Endothelial cell of umbilical vein (primary cell): ENCODE measurements at regions not wholly inside any gene's neighbourhood (a gene's known extent, or its start where the extent isn't known, plus 50 kb on each side); places are given as distances from the start of the nearest gene placed in this dataset.

ENCODE experiments used
- BruUV-seq: library from RNA; stranded (reverse); fragments of 400-500 nt; replicated peaks from 2 replicates; lab custom pipeline; 2021; lab: Mats Ljungman, UMichigan
- CTCF ChIA-PET: fragments of 300-600, 350-600 bp; sonication (Branson Sonifier 250); formaldehyde crosslinking; loops from one replicate; lab custom pipeline; 2021; ENCODE audit warnings: antibody characterized with exemption, inconsistent platforms; lab: Charles Lee
- POLR2A ChIA-PET: fragments of 300-600, 350-600 bp; sonication (Branson Sonifier 250); formaldehyde crosslinking; loops from one replicate; lab custom pipeline; 2021; ENCODE audit warnings: antibody characterized with exemption, inconsistent platforms; lab: Charles Lee
- DNase-seq: peaks from one replicate; pipeline ENCODE4 v3.0.0-alpha.2; 2011; ENCODE audit warnings: low read depth, low spot score
- FAIRE-seq: peaks from 2 replicates; lab custom pipeline; 2011; peaks lifted over from hg19 to GRCh38; lab: Jason Lieb, UNC
- H2AFZ ChIP-seq: 2 replicates; pipeline ENCODE4 v1.6.0; 2012; ENCODE audit warnings: low read depth, low read length, control low read depth, inconsistent platforms
- H3K27ac ChIP-seq: 2 replicates; pipeline ENCODE4 v1.5.1; 2011; ENCODE audit warnings: low read depth, mild to moderate bottlenecking, control low read depth, low read length, moderate library complexity; ENCODE audit not compliant: insufficient read depth
- H3K27me3 ChIP-seq, 2 experiments: 2 replicates each; pipeline versions ENCODE4 v1.6.0 to v1.6.1; 2011; ENCODE audit warnings: low read length in 2 of 2, mixed read lengths in 1 of 2; ENCODE audit not compliant: control insufficient read depth in 2 of 2, insufficient read depth in 2 of 2
- H3K36me3 ChIP-seq, 2 experiments: 2 replicates in 1 of 2; 3 replicates in 1 of 2; pipeline ENCODE4 v1.5.1; 2011; ENCODE audit warnings: low read length in 2 of 2, mild to moderate bottlenecking in 1 of 2, moderate library complexity in 1 of 2; ENCODE audit not compliant: control insufficient read depth in 2 of 2, insufficient read depth in 2 of 2; ENCODE audit errors: extremely low read depth in 1 of 2
- H3K4me1 ChIP-seq: 3 replicates; pipeline ENCODE4 v1.5.1; 2011; ENCODE audit warnings: mild to moderate bottlenecking, low read length; ENCODE audit not compliant: control insufficient read depth, insufficient read depth; ENCODE audit errors: extremely low read depth
- H3K4me2 ChIP-seq: 2 replicates; pipeline ENCODE4 v1.6.1; 2011; ENCODE audit warnings: low read length, control low read depth, mixed read lengths; ENCODE audit not compliant: insufficient read depth
- H3K4me3 ChIP-seq, 3 experiments: fragments of 200-600 bp in 1 of 3; sonication (generic), shearing (Covaris generic) in 1 of 3; replicated peaks in 1 of 3; 2 replicates each; pipeline ENCODE4 v1.5.1; 2011 to 2016; ENCODE audit warnings: control low read depth in 3 of 3, low read length in 3 of 3, mild to moderate bottlenecking in 2 of 3, inconsistent platforms in 1 of 3, low read depth in 1 of 3, moderate library complexity in 1 of 3; ENCODE audit not compliant: insufficient read depth in 1 of 3
- H3K79me2 ChIP-seq: 2 replicates; pipeline ENCODE4 v1.6.0; 2012; ENCODE audit warnings: low read length, inconsistent platforms; ENCODE audit not compliant: control insufficient read depth, insufficient read depth
- H3K9ac ChIP-seq: replicated peaks from 2 replicates; pipeline ENCODE3; 2011; ENCODE audit warnings: low read length, control low read depth; ENCODE audit not compliant: insufficient read depth; ENCODE audit errors: extremely low read depth
- H3K9me1 ChIP-seq: replicated peaks from 3 replicates; pipeline ENCODE4 v1.6.0; 2011; ENCODE audit warnings: mild to moderate bottlenecking, low read length; ENCODE audit not compliant: control insufficient read depth, insufficient read depth; ENCODE audit errors: extremely low read depth
- H3K9me3 ChIP-seq: replicated peaks from 2 replicates; pipeline ENCODE4 v1.5.1; 2012; ENCODE audit warnings: low read length, inconsistent platforms; ENCODE audit not compliant: control insufficient read depth, insufficient read depth
- H4K20me1 ChIP-seq: replicated peaks from 2 replicates; pipeline ENCODE3; 2011; ENCODE audit warnings: mild to moderate bottlenecking, low read length; ENCODE audit not compliant: control insufficient read depth, insufficient read depth; ENCODE audit errors: extremely low read depth
- CTCF ChIP-seq, 2 donors: IDR thresholded peaks; 1 replicate in 1 of 2; 2 replicates in 1 of 2; pipeline ENCODE4 v1.5.1; 2011; ENCODE audit warnings: low read length in 2 of 2, mild to moderate bottlenecking in 2 of 2, moderate library complexity in 2 of 2, control low read depth in 1 of 2, inconsistent platforms in 1 of 2, low read depth in 1 of 2; ENCODE audit not compliant: insufficient read depth in 1 of 2; ENCODE audit errors: extremely low read depth in 1 of 2
- EZH2 ChIP-seq: IDR thresholded peaks from 2 replicates; pipeline ENCODE4 v1.6.1; 2012; ENCODE audit warnings: borderline replicate concordance, low read depth, mild to moderate bottlenecking, moderate library complexity, low read length, inconsistent platforms; ENCODE audit not compliant: severe bottlenecking
- FOS ChIP-seq: IDR thresholded peaks from 2 replicates; pipeline ENCODE4 v1.6.1; 2011; ENCODE audit warnings: mild to moderate bottlenecking, low read length, moderate library complexity, borderline replicate concordance; ENCODE audit not compliant: insufficient read depth
- GATA2 ChIP-seq: IDR thresholded peaks from 2 replicates; pipeline ENCODE4 v1.7.0; 2011; ENCODE audit warnings: low read depth, mild to moderate bottlenecking, moderate library complexity, mixed read lengths, low read length; ENCODE audit not compliant: insufficient read length, insufficient read depth
- JUN ChIP-seq: IDR thresholded peaks from 2 replicates; pipeline ENCODE4 v1.6.1; 2011; ENCODE audit warnings: borderline replicate concordance, low read depth; ENCODE audit not compliant: insufficient read length, insufficient read depth
- MAX ChIP-seq: IDR thresholded peaks from 2 replicates; pipeline ENCODE4 v1.6.1; 2011; ENCODE audit not compliant: insufficient read depth, insufficient read length
- MYC ChIP-seq: IDR thresholded peaks from one replicate; pipeline ENCODE4 v1.6.1; 2011; ENCODE audit warnings: mild to moderate bottlenecking, low read depth, low read length
- POLR2A ChIP-seq: IDR thresholded peaks from 2 replicates; pipeline ENCODE4 v1.6.1; 2012; ENCODE audit warnings: low read depth, mild to moderate bottlenecking, control low read depth, low read length
- POLR2AphosphoS5 ChIP-seq: IDR thresholded peaks from 2 replicates; pipeline ENCODE4 v1.6.1; 2012; ENCODE audit warnings: low read depth, mild to moderate bottlenecking, control low read depth, low read length, moderate library complexity; ENCODE audit not compliant: insufficient read depth
- dilution Hi-C: fragments of 300-500 bp; cut with MboI; formaldehyde crosslinking; loops from one replicate; pipeline ENCODE4 v1.15.0; 2019; ENCODE audit warnings: low sequenced_read_pairs; ENCODE audit not compliant: extremely low pct_ligation_motif_present
- intact Hi-C: fragments of 100-400 bp; cut with micrococcal nuclease; formaldehyde crosslinking; loops from one replicate; pipeline ENCODE4 v1.10.0; 2022

GRCh38 chr1:81600363-81600762 is 200.4 kb upstream of the ADGRL2 start:
- Histone ChIP-seq H3K4me2 (no peak overlapping the region), H2AFZ (no peak overlapping the region), H3K9ac (no peak overlapping the region), H3K27me3 (no peaks in the 10 kb centered on the region), H3K79me2 (no peaks in the 10 kb centered on the region), H3K36me3 (no peaks in the 10 kb centered on the region), H3K4me3 (no peak overlapping the region), H3K9me3 (no peaks in the 10 kb centered on the region), H3K27ac (no peak overlapping the region), H3K4me1 (no peaks in the 10 kb centered on the region), H4K20me1 (no peaks in the 10 kb centered on the region), H3K9me1 (no peaks in the 10 kb centered on the region)
- TF ChIP-seq GATA2 (no peak), POLR2A (no peak), MAX (no peak), CTCF (IDR thresholded peaks at IDR 0.05; ENCODE audit: extremely low read depth in 1 of 2, insufficient read depth in 1 of 2, low read depth in 1 of 2, low read length in 2 of 2) (no peak), POLR2AphosphoS5 (no peak)
- DNase-seq (no peak), FAIRE-seq (no peak)
- ChIA-PET POLR2A (no interaction called here), CTCF (no interaction called here)
- dilution Hi-C loops (no loop called here), intact Hi-C loops (no loop called here)
- no TSS peak for BruUV-seq

DNA sequence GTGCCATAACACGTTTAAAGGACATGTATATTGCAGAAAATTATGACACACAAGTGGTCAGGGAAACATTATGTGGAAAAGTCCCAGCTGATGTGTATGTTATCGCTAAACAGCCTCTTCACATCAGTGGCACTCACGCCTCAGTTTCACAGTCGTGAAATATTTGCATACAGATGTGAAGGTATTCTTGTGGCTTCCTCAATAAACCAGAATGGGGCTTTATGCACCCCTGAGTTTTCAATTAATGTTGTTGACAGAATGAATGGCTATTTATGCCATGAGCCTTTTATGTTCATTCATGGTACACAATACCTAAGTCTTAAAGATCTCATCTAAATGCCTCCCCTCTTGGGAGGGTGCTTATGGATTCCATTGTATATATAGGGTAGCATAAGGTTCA is 202.1 kb upstream of the ADGRL2 start:
- no peaks in the 10 kb centered on the region for H3K4me1 ChIP-seq
- dilution Hi-C loops (no loop called here), intact Hi-C loops (no loop called here)
- TF ChIP-seq POLR2AphosphoS5 (no peak), MAX (no peak), JUN (no peak), FOS (no peak), POLR2A (no peak), CTCF (IDR thresholded peaks at IDR 0.05; ENCODE audit: extremely low read depth in 1 of 2, insufficient read depth in 1 of 2, low read depth in 1 of 2, low read length in 2 of 2) (no peak), GATA2 (no peak), EZH2 (no peak), MYC (no peak)
- no peak overlapping the region for H3K9ac ChIP-seq
- no peaks in the 10 kb centered on the region for H4K20me1 ChIP-seq
- no TSS peak for BruUV-seq
- no peaks in the 10 kb centered on the region for H3K9me3 ChIP-seq
- no peak for FAIRE-seq
- no peak overlapping the region for H2AFZ ChIP-seq
- ChIA-PET POLR2A (no interaction called here), CTCF (no interaction called here)
- H3K9me1 ChIP-seq, result no peaks in the 10 kb centered on the region
- no peaks in the 10 kb centered on the region for H3K36me3 ChIP-seq
- no peaks in the 10 kb centered on the region for H3K79me2 ChIP-seq
- no peak overlapping the region for H3K4me3 ChIP-seq
- no peak overlapping the region for H3K4me2 ChIP-seq
- H3K27me3 ChIP-seq, result no peaks in the 10 kb centered on the region
- DNase-seq, result no peak
- H3K27ac ChIP-seq, result no peak overlapping the region
